Karpas-422 (cell line): ENCODE measurements at regions not wholly inside any gene's neighbourhood (a gene's known extent, or its start where the extent isn't known, plus 50 kb on each side); places are given as distances from the start of the nearest gene placed in this dataset.

ENCODE experiments used
- DNase-seq: peaks from one replicate; pipeline ENCODE4 v3.0.0-alpha.2; 2015
- H2AFZ ChIP-seq: fragments of 200-600 bp; sonication (generic); 2 replicates; pipeline ENCODE4 v1.6.1; 2014; ENCODE audit warnings: antibody characterized with exemption, low read length, mixed read lengths
- H3K27ac ChIP-seq: fragments of 200-600 bp; sonication (generic); 2 replicates; pipeline ENCODE4 v1.5.1; 2014; ENCODE audit warnings: mild to moderate bottlenecking, low read length, moderate library complexity
- H3K27me3 ChIP-seq: fragments of 200-600 bp; sonication (generic); 2 replicates; pipeline ENCODE4 v1.6.1; 2014; ENCODE audit warnings: low read length, mixed read lengths
- H3K36me3 ChIP-seq: fragments of 200-600 bp; sonication (generic); 2 replicates; pipeline ENCODE4 v1.6.1; 2014; ENCODE audit warnings: low read length, mixed read lengths; ENCODE audit not compliant: insufficient read depth
- H3K4me1 ChIP-seq: fragments of 200-600 bp; sonication (generic); 2 replicates; pipeline ENCODE4 v1.6.1; 2014; ENCODE audit warnings: mild to moderate bottlenecking, low read length, mixed read lengths
- H3K4me2 ChIP-seq: fragments of 200-600 bp; sonication (generic); 2 replicates; pipeline ENCODE4 v1.6.1; 2014; ENCODE audit warnings: low read length, low read depth, mild to moderate bottlenecking; ENCODE audit not compliant: poor library complexity, severe bottlenecking
- H3K4me3 ChIP-seq: fragments of 200-600 bp; sonication (generic); 2 replicates; pipeline ENCODE4 v1.5.1; 2014; ENCODE audit warnings: mild to moderate bottlenecking, antibody characterized with exemption, low read length, mixed read lengths
- H3K79me2 ChIP-seq: fragments of 200-600 bp; sonication (generic); 2 replicates; pipeline ENCODE4 v1.6.1; 2014; ENCODE audit warnings: mild to moderate bottlenecking, low read length, mixed read lengths
- H3K9ac ChIP-seq: fragments of 200-600 bp; sonication (generic); 2 replicates; pipeline ENCODE4 v1.6.0; 2014; ENCODE audit warnings: low read length
- H3K9me2 ChIP-seq: fragments of 200-600 bp; sonication (generic), shearing (Covaris generic); replicated peaks from 2 replicates; pipeline ENCODE4 v1.6.0; 2014; ENCODE audit warnings: mild to moderate bottlenecking, low read length, moderate library complexity; ENCODE audit not compliant: insufficient read depth
- H3K9me3 ChIP-seq: fragments of 300-700, 200-600 bp; sonication (generic); 2 replicates; pipeline ENCODE4 v1.6.1; 2014; ENCODE audit warnings: low read length, mixed read lengths
- H4K20me1 ChIP-seq: fragments of 200-600 bp; sonication (generic); 2 replicates; pipeline ENCODE4 v1.6.1; 2014; ENCODE audit warnings: mild to moderate bottlenecking, antibody characterized with exemption, low read length, low read depth; ENCODE audit not compliant: insufficient read depth

- Histone ChIP-seq H3K27ac (no peak overlapping the region), H3K9me2 (no peaks in the 10 kb centered on the region), H3K4me2 (no peak overlapping the region), H4K20me1 (no peaks in the 10 kb centered on the region), H2AFZ (0 out of 2 replicates have a peak overlapping the region, but pooled peaks have one; percentile 33), H3K9ac (no peak overlapping the region), H3K4me3 (no peak overlapping the region), H3K4me1 (no peaks in the 10 kb centered on the region), H3K9me3 (no peaks in the 10 kb centered on the region), H3K79me2 (no peaks in the 10 kb centered on the region), H3K27me3 (no peaks in the 10 kb centered on the region), H3K36me3 (no peaks in the 10 kb centered on the region)
- DNase-seq = no peak
These were observed 343.5 kb downstream of the MTX2 start for GRCh38 chr2:176612736-176613135.

DNA sequence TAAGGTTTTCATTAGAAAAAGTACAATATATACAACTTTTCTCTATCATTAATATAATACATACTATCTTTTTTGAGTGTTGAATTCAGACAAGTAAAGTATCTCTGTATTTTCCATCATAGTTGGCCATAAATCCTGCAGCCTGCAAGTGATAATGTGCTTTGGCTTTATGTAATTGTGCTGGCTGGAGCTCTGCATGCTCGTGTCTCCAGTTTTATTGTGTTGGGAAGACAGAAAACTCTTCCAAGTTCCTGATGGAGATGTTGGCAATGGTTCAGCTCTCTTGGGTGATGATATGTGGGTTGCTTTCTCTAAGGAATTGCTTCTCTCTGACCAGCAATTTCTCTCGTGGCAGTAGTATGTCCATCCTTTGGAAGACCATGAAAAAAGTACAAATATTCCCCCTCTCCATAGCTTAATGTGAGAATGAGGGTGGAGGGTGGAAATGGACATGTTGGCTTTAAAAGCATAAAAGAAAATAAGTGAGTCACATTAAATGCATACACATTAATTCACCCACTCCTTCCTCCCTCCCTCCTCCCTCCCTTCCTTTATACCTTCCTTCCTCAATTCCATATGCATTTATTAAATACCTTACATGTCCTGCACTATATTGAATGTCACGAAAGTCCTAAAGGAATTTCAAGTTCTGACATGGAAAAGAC is 344.2 kb downstream of the MTX2 start:
- Histone ChIP-seq H3K4me3 (no peak overlapping the region), H3K4me1 (no peaks in the 10 kb centered on the region), H3K9me2 (no peaks in the 10 kb centered on the region), H3K4me2 (no peak overlapping the region), H3K27ac (no peak overlapping the region), H3K79me2 (no peaks in the 10 kb centered on the region), H3K9ac (no peak overlapping the region), H3K36me3 (no peaks in the 10 kb centered on the region), H2AFZ (no peak overlapping the region), H3K9me3 (no peaks in the 10 kb centered on the region), H4K20me1 (no peaks in the 10 kb centered on the region), H3K27me3 (no peaks in the 10 kb centered on the region)
- no peak for DNase-seq

- no peak overlapping the region for H3K4me3 ChIP-seq
- H3K27me3 ChIP-seq = no peaks in the 10 kb centered on the region
- H3K9me2 ChIP-seq = no peaks in the 10 kb centered on the region
- H3K79me2 ChIP-seq = no peaks in the 10 kb centered on the region
- H3K9me3 ChIP-seq = no peaks in the 10 kb centered on the region
- no peak overlapping the region for H3K27ac ChIP-seq
- DNase-seq = no peak
- no peaks in the 10 kb centered on the region for H3K36me3 ChIP-seq
- H4K20me1 ChIP-seq = no peaks in the 10 kb centered on the region
- no peaks in the 10 kb centered on the region for H3K4me1 ChIP-seq
- H3K4me2 ChIP-seq = no peak overlapping the region
- H2AFZ ChIP-seq = no peak overlapping the region
- no peak overlapping the region for H3K9ac ChIP-seq
These were observed 344.8 kb downstream of the MTX2 start for GRCh38 chr2:176614049-176614448.

- no peak overlapping the region for H3K27ac ChIP-seq
These were observed 345.7 kb downstream of the MTX2 start for GRCh38 chr2:176614930-176615329.

GRCh38 chr2:176619504-176619903 is 350.3 kb downstream of the MTX2 start:
- Histone ChIP-seq H3K4me1 (no peaks in the 10 kb centered on the region), H3K4me2 (no peak overlapping the region), H3K9ac (no peak overlapping the region), H3K79me2 (no peaks in the 10 kb centered on the region), H3K9me3 (no peaks in the 10 kb centered on the region), H3K27me3 (no peaks in the 10 kb centered on the region), H3K9me2 (no peaks in the 10 kb centered on the region), H2AFZ (no peak overlapping the region), H3K36me3 (no peaks in the 10 kb centered on the region), H3K4me3 (no peak overlapping the region), H3K27ac (no peak overlapping the region), H4K20me1 (no peaks in the 10 kb centered on the region)
- DNase-seq = no peak

More at GRCh38 chr2:176614930-176615329, 345.7 kb downstream of the MTX2 start:
- no peaks in the 10 kb centered on the region for H3K79me2 ChIP-seq
- H3K9me2 ChIP-seq = no peaks in the 10 kb centered on the region
- DNase-seq = no peak
- no peaks in the 10 kb centered on the region for H4K20me1 ChIP-seq
- H3K4me3 ChIP-seq = no peak overlapping the region
- H3K27me3 ChIP-seq = no peaks in the 10 kb centered on the region
- H2AFZ ChIP-seq = no peak overlapping the region
- no peak overlapping the region for H3K9ac ChIP-seq
- H3K9me3 ChIP-seq = no peaks in the 10 kb centered on the region
- H3K36me3 ChIP-seq = no peaks in the 10 kb centered on the region
- no peaks in the 10 kb centered on the region for H3K4me1 ChIP-seq
- no peak overlapping the region for H3K4me2 ChIP-seq

DNA sequence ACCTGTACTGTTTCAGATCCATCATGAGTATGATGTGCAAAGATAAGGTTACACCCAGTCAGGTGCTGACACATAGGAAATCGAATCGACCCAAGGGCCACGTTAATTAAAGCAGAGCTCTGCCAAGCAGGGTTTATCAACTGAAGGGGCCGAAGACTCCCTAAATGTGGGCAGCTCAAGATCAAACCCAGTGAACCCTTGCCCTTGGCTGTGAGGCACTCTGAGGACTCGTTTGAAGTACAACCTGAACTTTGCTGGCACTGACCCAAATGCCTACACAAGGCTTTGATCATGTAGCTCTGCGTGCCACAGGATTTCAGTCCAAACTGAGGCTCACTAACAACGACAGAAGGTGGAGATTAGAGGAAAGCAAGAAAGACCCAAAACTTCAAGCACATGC is 352.1 kb downstream of the MTX2 start:
- Histone ChIP-seq H4K20me1 (no peaks in the 10 kb centered on the region), H3K79me2 (no peaks in the 10 kb centered on the region), H3K27me3 (no peaks in the 10 kb centered on the region)

DNA sequence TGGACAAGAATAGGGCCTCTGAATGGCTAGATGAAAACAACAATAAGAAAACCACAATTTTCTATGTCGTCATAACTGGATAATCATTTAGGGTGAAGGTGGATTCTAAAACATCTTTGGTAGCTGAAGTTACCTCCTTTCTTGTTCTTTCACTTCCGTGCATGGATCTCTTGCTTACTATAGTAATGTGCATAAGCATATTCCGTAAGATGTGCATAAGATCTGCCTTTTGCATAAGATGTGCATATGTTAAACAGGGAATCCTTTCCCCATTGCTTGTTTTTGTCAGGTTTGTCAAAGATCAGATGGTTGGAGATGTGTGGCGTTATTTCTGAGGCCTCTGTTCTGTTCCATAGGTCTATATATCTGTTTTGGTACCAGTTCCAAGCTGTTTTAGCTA is 353.6 kb downstream of the MTX2 start:
- no peak overlapping the region for H3K27ac ChIP-seq
- H3K9me3 ChIP-seq = no peaks in the 10 kb centered on the region
- DNase-seq = no peak
- no peaks in the 10 kb centered on the region for H3K4me1 ChIP-seq
- H3K27me3 ChIP-seq = no peaks in the 10 kb centered on the region
- H3K4me3 ChIP-seq = no peak overlapping the region
- no peak overlapping the region for H2AFZ ChIP-seq
- no peaks in the 10 kb centered on the region for H3K36me3 ChIP-seq
- no peaks in the 10 kb centered on the region for H3K79me2 ChIP-seq
- H4K20me1 ChIP-seq = no peaks in the 10 kb centered on the region
- no peak overlapping the region for H3K4me2 ChIP-seq
- H3K9ac ChIP-seq = no peak overlapping the region
- no peaks in the 10 kb centered on the region for H3K9me2 ChIP-seq

More for the DNA sequence above, 352.1 kb downstream of the MTX2 start:
- Histone ChIP-seq H3K4me2 (no peak overlapping the region), H3K9me3 (no peaks in the 10 kb centered on the region), H3K9ac (no peak overlapping the region), H3K9me2 (no peaks in the 10 kb centered on the region), H3K4me1 (no peaks in the 10 kb centered on the region), H2AFZ (no peak overlapping the region), H3K36me3 (no peaks in the 10 kb centered on the region), H3K4me3 (no peak overlapping the region), H3K27ac (no peak overlapping the region)
- DNase-seq = no peak

DNA sequence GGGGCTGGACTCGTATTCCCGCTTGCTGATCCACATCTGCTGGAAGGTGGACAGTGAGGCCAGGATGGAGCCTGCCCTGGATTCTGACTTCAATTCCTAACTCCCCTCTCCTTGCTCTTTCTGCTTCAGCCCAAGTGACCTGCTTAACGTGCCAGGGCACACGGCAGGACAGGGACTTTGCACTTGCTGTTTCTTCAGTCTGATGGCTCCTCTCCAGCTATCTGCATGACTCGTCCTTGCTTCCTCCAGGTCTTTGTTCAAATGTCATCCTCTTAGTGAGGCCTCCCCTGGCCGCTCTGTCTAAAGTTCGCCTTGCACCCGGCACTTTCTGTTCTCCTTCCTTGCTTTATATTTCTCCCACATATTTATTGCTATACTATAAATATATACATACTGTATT is 357.6 kb downstream of the MTX2 start:
- no peak overlapping the region for H3K4me2 ChIP-seq
- no peaks in the 10 kb centered on the region for H3K4me1 ChIP-seq
- DNase-seq = no peak
- no peaks in the 10 kb centered on the region for H3K9me3 ChIP-seq
- no peak overlapping the region for H3K4me3 ChIP-seq
- no peaks in the 10 kb centered on the region for H4K20me1 ChIP-seq
- H3K27ac ChIP-seq = no peak overlapping the region
- H3K36me3 ChIP-seq = no peaks in the 10 kb centered on the region
- no peaks in the 10 kb centered on the region for H3K79me2 ChIP-seq
- no peaks in the 10 kb centered on the region for H3K9me2 ChIP-seq
- no peak overlapping the region for H2AFZ ChIP-seq
- H3K9ac ChIP-seq = no peak overlapping the region
- no peaks in the 10 kb centered on the region for H3K27me3 ChIP-seq
